ENCODE measurements at regions not wholly inside any gene's neighbourhood (a gene's known extent, or its start where the extent isn't known, plus 50 kb on each side); places are given as distances from the start of the nearest gene placed in this dataset.

DNA sequence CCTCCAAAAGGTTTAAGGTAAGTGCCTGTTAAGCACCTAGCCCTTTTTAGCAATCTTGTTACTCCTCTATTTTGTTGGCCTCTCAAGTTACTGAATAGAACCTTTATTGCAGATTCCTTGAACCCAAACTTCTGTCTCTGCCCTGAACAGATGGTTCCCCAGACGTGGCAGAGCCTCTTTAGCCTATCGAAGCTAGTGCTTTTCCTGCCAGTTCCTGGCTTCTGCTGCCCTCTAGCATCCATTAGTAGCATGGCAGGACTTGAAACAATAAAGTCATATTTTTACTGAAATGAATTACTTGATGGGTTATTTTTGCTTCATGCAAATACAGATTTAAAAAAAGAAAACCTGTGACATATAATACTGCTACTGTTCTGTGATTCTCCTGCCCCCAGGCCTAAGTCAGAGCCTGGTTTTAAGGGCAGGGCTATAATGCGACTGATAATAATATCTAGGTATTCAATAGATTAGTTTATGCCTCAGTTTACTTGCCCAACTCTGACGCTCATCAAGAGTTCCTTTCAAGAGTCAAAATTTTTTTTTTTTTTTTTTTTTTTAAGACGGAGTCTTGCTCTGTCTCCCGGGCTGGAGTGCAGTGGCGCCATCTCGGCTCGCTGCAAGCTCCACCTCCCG, 84.3 kb upstream of the PHF14 start:
- no peak for TF ChIP-seq POLR2A (IDR thresholded peaks at IDR 0.05)
- TF ChIP-seq, protein P1, sequence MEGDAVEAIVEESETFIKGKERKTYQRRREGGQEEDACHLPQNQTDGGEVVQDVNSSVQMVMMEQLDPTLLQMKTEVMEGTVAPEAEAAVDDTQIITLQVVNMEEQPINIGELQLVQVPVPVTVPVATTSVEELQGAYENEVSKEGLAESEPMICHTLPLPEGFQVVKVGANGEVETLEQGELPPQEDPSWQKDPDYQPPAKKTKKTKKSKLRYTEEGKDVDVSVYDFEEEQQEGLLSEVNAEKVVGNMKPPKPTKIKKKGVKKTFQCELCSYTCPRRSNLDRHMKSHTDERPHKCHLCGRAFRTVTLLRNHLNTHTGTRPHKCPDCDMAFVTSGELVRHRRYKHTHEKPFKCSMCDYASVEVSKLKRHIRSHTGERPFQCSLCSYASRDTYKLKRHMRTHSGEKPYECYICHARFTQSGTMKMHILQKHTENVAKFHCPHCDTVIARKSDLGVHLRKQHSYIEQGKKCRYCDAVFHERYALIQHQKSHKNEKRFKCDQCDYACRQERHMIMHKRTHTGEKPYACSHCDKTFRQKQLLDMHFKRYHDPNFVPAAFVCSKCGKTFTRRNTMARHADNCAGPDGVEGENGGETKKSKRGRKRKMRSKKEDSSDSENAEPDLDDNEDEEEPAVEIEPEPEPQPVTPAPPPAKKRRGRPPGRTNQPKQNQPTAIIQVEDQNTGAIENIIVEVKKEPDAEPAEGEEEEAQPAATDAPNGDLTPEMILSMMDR (IDR thresholded peaks at IDR 0.05) = peak in 2 of 3 experiments; percentile 45 to 57

Measured in testis (tissue), 2 donors.